Midbrain (tissue), 1 donor: ENCODE measurements at regions not wholly inside any gene's neighbourhood (a gene's known extent, or its start where the extent isn't known, plus 50 kb on each side); places are given as distances from the start of the nearest gene placed in this dataset.
"Not testable (repeated sequence)": the region's sequence is repeated elsewhere in the genome, so short reads cannot be mapped to it uniquely, and the experiment has no call there.

Experiments
- DNase-seq: peaks from one replicate; lab custom pipeline; 2025; lab: John Stamatoyannopoulos, UW

DNA sequence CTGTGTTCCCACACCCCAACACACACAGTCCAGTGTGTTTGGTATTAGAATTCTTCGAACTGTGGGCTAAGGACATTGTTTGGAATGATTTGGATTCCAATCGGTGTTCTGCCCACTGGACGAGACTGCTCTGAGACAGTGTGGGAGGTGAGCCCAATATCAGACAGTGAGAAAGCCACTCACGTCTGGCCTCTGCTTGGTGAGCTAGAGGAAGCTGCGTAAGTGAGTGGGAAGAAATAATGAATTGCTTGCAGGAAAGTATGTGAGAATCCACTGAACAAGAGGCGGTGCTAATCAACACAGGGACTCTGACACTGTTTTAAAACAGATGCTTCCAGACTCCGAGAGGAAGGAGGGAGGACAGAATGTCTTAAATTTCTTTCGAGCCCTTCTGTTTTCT lies 675.0 kb upstream of the ANKRD30A start:
- DNase-seq: no peak

DNA sequence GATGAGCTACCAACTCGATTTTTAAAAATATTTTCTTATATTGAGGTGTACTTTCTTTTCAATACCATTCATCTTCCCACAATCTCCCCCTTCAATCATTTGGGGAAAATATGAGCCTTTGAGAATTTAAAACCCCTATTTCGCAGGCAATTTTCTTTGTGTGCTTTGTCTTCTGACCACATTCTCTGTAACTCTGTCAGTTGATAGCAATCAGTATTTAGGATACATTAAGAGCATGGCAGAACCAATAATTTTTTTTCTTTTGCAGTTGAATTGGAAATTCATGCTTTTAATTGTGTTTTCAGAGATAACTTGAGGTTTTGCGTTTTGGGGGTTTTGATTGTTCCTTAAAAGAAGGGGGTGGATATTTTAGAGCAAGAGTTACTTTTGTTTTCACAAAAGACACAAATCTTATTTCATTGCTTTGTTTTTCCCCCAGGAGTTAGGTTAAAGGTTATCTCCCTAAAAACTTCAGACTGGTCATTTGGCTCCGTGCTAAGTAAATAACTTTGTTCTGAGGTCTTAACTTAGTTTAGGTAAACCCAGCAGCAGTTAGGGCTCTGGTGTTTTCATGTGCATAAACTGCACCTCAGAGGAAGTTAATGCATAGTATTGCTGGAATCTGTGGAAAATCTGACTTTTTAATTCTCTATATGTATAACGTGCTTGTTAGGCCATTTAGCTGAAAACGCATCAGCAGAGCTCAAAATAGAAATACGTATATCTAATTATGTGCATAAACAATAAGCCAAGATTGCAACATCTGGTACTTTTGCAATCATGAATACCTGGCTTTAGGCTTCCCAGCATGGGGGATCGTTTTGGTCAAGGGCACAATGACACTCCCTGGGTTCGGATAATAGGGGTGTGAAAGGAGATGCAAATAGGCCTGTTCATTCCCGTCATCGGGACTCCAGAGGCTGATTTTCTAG lies 676.4 kb upstream of the ANKRD30A start:
- no peak for DNase-seq

DNA sequence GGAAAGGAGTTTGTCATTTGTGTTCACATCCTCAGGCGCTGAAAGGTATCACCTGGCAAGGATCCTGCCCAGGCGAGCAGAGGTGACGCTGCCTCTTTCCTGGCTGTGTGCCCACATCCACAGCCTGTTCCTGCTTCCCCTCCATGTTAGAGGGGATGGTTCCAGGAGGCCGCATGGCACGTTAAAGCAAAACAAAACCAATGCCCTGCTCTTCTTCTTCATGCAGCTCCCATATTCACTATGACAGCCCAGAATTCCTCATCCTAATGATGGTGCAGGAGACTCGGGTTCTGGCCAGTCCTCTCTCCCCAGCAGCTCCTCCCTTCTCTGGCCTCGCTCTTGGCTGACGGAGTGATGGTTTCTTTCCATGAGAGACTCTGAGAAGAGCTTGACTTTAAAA lies 678.5 kb upstream of the ANKRD30A start:
- no peak for DNase-seq

DNA sequence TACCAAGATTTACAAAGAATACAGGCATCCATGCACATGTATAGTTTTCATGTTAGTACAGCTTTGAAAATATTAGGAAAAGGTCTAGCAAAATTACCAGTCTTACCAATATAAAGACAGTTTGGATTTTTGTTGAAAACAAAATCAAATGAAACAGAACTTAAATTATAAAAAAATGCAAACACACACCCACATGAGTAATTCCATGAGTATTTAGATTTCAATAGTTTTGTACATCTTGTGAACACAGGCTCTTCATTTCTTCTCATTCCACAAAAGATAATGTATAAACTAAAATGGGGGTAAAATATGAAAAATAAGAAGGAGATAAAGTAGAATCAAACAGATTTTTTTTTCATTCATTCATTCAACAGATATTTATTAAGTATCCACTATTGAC lies 682.2 kb upstream of the ANKRD30A start:
- DNase-seq: no peak

DNA sequence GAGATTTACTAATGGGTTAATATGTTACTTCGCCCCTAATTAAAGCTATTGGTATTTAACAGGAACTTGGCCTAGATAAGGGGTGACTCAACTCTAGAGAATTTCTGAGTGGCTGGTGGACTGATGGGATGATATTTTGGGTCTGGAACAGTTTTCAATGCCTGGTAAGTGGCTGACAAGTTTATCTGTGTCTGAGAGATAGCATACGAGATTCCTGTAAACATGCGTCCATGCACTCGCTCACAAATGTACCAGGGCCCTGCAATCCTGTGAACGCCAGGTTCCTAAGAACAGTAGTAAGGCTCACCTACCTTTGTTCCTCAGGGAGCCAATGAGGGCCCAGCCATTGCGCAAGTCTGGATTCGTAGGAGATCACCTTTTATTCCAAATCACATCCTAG lies 683.8 kb upstream of the ANKRD30A start:
- no peak for DNase-seq

DNA sequence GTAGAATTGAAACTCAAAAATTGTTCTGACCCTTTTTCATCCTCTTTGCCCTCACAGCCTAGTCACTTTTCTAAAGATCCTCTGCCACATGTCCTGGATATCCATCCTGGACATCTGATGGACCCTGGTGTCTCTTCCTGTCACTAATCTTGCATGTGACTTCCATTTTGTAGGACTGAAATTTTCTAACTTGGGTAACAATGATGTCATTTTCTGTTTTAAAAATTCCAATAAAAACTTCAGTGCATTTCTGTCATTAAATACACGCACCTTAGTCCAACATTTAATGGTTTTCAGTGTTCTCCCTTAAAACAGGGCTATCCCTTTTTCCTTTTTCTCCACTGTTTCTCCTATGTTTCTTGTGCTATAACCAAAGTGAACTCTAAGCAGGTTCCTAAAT lies 684.9 kb upstream of the ANKRD30A start:
- no peak for DNase-seq

DNA sequence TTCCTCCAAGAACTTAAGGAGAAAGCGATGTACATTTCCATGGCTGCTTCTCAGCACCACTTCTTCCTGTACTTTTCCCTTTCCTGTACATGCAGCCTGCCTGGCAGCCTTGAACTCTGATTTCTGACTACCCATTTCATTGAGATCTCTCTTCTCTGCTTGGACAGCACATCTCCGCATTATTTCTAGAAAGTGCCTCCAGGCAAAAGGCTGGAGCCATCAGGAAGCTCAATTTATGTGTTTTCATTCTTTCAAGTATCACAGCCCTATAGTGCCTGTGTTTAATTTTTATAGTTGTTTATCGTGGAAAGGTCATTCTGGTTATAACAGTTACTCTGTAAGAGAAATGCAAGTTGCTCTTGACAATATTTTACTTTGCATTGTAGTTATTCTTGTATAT lies 688.0 kb upstream of the ANKRD30A start:
- DNase-seq: no peak

DNA sequence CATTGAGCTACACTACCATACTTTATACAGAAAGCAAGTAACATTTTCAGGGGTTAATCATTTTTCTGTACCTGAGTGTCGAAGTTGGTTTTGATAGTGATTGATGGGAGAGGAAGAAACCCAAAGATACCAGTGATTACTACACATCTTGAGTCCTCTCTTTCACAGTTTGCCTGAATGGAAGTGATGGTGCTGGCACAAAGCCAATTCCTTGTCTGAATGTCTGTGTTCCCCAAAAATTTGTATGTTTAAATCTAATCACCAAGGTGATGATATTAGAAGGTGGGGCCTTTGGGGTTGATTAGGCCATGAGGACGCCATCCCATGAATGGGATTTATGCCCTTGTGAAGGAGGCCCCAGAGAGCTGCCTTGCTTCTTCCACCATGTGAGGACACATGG lies 696.9 kb upstream of the ANKRD30A start:
- no peak for DNase-seq

DNA sequence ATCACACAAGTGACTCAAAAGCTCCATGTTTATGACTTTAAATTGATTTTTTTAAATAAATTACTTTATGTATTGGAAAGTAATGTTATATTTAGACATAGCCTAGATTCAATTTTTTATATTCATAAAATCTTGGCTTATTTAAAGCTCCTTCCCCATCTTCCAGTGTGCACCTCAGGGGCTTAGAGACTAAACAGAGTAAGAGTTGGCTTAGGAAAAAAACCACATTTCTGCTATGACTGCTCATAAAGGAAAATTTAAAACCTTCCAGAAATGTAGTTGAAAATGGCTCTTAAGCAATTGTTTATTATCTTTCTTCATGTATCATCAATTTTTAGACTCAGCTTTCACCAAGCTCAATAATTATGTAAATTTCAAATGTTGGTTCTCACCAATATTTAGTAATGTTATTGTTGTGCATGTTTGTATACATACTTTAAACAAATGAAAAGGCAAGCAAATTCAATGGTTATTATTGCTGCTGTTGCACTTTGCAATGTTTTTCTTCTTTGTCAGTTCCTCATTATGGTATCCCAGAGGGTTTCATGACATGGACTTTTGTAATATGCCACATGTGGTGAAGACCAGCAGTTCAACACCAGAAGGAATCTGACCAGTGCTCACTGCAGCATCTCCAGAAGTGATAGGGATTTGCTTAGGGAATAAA lies 700.1 kb upstream of the ANKRD30A start:
- DNase-seq: no peak

DNA sequence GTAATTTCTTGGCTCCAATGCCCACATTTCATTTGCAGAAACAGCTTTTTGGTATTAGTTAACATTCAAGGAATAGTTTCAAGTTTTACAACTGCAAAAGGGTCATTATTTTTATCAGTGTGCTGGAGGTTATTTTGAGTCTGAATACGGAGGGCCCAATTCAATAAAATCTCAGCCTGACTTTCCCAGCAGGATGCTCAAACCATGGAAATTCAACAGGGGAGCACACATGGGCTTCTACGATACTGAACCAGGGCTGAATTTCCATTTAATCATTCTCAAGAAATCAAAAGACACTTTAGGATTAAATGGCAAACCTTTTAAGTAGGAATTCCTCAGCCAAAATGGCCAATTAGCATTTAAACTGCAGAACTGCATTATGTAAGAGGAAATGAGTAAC lies 700.9 kb upstream of the ANKRD30A start:
- DNase-seq: no peak

DNA sequence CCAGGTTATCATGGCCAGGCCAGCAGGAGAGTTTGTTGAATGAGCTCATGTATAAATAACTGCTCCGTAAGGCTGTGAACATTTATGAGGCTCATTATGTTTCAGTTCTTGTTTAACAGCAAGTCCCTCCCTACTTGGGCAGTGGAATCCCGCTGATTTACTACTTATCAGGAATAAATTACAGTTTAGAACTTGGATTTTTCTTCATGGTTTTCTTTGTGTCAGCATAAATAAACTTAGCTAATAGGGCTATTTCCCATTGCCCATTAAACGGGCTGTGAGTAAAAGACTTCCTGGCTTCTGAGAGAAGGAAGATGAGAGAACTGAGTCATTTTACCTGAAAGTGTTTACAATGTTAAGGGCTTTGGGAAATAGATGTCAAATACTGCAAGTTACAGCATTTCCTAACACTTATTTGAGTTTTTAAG lies 701.6 kb upstream of the ANKRD30A start:
- no peak for DNase-seq

DNA sequence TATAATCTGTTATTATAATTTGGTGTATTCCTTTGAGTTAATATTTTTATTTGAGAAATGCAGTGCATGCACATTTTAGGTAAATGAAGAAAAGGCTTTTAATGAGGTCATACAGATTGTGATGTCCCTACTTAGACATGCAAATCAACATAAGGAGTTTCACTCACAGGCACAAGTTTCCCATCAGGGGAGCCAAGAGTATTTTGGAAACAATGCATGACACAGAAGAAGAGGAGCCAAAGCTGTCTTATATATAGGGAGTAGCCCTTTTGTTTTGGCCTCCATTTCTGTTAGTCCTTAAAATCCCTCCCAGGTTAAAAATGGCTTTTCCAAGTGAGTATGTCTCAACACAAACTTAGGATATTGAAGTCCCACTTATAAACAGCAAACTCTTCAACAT lies 703.4 kb upstream of the ANKRD30A start:
- no peak for DNase-seq

DNA sequence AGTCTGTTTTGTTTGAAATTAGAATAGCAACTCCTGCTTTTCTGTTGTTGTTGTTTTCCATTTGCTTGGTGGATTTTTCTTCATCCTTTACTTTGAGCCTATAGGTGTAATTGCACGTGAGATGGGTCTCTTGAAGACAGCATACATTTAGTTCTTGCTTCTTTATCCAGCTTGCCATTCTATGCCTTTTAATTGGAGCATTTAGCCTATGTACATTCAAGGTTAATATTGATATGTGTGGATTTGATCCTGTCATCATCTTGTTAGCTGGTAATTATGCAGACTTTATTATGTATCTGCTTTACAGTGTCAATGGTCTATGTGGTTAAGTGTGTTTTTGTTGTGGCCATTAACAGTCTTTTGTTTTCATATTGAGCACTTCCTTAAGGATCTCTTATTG lies 708.9 kb upstream of the ANKRD30A start:
- no peak for DNase-seq

DNA sequence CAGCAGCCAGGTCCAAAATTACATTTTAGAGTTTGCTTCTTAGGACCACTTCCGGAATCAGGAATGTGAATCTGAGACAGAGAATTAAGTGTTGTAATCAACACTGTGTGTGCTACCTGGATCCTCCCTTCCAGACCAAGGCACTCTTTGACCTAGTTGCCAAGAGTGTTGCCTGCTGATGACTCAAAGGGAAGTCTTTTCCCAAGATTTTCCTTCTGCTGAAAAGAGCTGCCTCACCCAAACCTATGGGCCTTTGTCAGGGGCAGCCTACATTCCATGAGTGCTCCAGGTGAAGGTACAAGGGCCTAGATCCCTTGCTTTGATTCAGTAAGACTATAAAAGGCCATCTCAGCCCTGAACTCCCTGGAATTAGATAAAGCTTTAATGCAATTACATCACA lies 712.5 kb upstream of the ANKRD30A start:
- DNase-seq: no peak

DNA sequence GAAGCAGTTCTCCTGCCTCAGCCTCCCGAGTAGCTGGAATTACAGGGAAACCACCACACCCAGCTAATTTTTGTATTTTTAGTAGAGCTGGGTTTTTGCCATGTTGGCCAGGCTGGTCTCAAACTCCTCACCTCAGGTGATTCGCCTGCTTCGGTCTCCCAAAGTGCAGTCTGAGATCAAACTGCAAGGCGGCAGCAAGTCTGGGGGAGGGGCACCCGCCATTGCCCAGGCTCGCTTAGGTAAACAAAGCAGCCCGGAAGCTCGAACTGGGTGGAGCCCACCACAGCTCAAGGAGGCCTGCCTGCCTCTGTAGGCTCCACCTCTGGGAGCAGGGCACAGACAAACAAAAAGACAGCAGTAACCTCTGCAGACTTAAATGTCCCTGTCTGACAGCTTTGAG lies 725.2 kb upstream of the ANKRD30A start:
- DNase-seq: not testable (repeated sequence)

DNA sequence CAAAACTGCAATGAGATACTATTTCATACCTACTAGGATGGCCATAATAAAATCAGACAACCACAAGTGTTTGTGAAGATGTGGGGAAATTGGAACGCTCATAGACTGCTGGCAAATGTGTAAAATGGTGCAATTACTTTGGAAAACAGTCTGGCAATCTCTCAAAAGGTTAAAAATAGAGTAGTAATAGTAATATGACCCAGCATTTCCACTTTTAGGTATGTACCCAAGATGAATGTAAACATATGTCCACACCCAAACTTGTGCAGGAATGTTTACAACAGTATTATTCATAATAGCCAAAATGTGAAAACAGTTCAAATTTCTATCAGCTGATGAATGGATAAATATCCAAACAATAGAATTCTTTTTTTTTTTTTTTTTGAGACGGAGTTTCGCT lies 731.6 kb upstream of the ANKRD30A start:
- no peak for DNase-seq

DNA sequence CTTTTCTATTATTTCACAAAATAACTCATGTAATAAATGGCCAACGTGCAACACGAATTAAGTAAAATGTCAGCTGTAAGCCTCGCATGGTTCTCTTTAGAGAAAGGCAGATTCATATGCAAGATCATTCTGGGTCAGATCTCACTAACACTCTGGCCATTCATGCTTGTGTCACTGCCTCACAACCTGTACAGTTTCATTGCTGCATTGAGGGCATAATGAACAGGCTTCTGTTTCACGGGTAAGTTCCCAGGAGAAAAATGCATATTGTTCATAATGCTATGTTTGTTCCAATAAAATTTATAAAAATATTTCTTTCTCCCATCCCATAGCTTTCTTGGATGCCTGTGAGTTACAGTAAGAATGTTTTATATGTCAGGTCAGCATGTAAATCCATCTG lies 734.0 kb upstream of the ANKRD30A start:
- DNase-seq: no peak

DNA sequence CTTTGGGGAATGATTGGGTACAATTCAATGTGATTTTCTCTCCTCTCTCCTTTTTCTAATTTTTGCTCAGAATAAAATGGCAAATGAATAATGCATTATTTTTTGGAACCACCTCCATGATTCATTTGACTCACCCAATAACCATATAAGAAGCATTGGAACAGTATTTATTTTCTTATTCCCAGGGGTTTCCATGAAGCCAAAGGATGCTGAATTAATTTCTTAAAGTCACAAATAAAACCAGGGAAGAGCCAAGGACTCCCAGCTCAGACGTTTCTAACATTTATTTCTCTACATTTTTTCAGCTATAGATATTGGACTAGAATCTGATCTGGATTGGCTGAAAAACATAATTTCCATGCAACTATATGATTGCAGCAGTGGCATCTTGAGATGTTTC lies 735.2 kb upstream of the ANKRD30A start:
- no peak for DNase-seq

DNA sequence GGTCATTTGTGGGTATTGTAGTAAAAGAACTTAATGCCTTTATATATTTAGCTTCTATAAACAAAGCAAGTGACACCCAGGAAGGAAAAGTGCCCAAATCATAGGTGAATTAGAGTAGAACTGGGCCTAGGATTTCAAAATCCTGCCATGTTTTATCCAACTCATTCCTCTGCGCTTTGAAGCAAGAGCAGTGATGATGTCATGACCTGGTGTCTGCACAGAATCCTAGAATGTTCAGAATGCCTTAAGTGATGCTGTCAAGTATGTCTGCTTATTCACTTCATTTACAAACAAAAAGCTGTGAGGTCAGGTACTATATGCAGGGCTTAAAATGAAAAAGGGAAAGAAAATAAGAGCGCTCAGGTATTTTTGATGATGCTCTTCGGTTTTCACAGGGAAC lies 737.2 kb upstream of the ANKRD30A start:
- DNase-seq: no peak

DNA sequence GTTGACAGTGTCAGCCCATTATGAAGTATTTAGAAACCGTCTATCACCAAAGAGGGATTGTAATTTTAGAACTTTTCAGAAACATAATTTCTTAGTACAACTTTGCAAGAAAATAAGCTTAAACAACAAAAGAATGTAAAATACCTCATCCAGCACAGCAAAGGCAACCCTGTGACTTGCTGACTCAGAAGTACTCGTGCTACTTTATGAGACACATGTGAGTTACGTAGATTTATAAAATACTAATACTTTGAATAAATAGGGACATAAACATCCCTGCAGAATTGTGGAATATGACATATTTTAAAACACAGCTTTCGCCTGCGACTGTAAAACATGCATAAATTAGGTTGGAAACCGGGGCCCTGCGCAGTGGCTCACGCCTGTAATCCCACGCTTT lies 739.7 kb upstream of the ANKRD30A start:
- no peak for DNase-seq

DNA sequence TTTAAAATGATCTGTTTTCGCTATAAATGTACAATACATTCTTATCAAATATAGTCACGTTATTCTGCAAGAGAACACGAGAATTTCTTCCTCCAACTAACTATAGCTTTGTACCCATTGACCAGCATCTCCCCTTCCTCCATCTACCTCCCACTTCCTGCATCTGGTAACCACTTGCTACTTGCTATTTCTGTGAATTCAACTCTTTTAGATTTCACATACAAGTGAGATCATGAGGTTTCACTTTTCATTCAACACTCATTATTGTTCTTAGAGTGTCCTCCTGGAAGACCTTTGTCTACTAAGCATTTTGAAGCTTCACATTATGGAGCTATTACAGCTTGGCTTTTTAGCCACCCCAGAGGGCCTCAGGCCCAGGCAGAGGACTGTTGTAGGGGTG lies 741.3 kb upstream of the FZD8 start:
- no peak for DNase-seq

DNA sequence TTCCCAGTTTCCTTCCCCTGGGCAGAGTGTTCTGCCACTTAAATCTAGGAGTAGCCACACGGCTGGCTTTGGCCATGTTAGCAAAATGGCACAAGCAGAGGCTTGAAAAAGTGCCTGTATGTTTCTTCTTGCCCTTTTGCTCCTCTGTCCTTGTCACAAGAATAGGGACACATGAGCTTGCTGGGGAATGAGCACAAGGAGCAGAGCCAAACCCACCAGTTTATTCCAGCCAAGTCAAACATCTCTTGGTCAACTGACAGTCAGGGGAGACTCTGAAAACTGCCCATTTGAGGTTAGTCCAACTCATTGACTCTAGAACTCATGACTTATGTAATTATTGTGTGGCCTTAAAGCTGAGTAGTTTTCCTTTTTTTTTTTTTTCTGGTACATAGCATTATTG lies 739.7 kb upstream of the FZD8 start:
- DNase-seq: no peak

DNA sequence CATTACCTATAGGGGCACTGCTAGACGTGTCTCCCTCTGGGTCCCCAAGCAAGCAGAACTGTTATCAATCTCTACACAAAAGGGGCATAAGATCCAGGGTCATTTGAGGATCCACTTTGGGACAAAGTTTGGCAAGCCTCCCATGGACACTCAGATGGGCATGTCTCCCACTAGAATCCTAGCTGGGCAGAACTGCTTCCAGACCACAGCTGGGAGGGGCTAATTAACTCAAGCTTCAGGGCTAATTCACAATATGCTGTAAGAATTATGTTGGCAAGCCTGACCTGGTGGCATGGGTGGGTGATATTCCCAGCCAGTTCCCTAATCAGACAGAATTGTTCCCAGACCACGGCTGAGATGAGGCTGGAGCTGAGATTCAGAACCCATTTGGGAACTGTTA lies 738.4 kb upstream of the FZD8 start:
- DNase-seq: no peak

DNA sequence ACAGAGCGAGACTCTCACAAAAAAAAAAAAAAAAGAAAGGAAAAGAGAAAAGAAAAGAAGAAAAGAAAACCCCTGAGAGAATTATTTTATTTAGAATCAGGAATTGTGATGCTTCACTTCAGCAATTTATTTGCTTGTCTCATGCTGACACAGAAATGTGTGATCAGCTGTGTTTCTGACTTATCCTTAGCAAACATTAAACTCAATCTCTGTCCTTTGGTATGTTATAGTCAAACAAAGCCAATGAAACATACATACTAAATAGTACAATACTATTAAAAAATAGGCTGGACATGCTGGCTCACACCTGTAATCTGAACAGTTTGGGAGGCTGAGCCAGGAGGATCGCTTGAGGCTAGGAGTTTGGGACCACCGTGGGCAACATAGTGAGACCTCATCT lies 733.0 kb upstream of the FZD8 start:
- DNase-seq: no peak
